Breast epithelium (tissue), 4 donors: ENCODE measurements at regions not wholly inside any gene's neighbourhood (a gene's known extent, or its start where the extent isn't known, plus 50 kb on each side); places are given as distances from the start of the nearest gene placed in this dataset.
"Not testable (repeated sequence)": the region's sequence is repeated elsewhere in the genome, so short reads cannot be mapped to it uniquely, and the experiment has no call there.

Experiments
- DNase-seq, 2 donors: peaks; one replicate each; pipeline ENCODE4 v3.0.0-alpha.2; 2019; ENCODE audit warnings: low spot score in 2 of 2
- H3K27ac ChIP-seq, 2 donors: fragments of 200-600 bp; sonication (generic) in 1 of 2; one replicate each; pipeline ENCODE4 v1.5.1; 2016 to 2019; ENCODE audit warnings: mild to moderate bottlenecking in 1 of 2
- H3K27me3 ChIP-seq, 2 donors: fragments of 200-600 bp; sonication (generic) in 1 of 2; one replicate each; pipeline versions ENCODE4 v1.5.1 to v1.6.0; 2017 to 2019; ENCODE audit warnings: control low read depth in 1 of 2, mild to moderate bottlenecking in 1 of 2
- H3K36me3 ChIP-seq: fragments of 200-600 bp; one replicate; pipeline ENCODE4 v1.5.1; 2019
- H3K4me1 ChIP-seq, 2 donors: fragments of 200-600 bp; sonication (generic); one replicate each; pipeline ENCODE4 v1.5.1; 2016 to 2019; ENCODE audit warnings: control low read depth in 1 of 2
- H3K4me3 ChIP-seq, 3 donors: fragments of 200-600 bp; sonication (generic); 1 replicate in 2 of 3; 2 replicates in 1 of 3; pipeline ENCODE4 v1.5.1; 2016 to 2019; ENCODE audit warnings: mild to moderate bottlenecking in 3 of 3, moderate library complexity in 2 of 3
- H3K9me3 ChIP-seq, 2 donors: fragments of 200-600 bp; sonication (generic) in 1 of 2; one replicate each; pipeline ENCODE4 v1.5.1; 2016 to 2019; ENCODE audit warnings: control low read depth in 1 of 2
- CTCF ChIP-seq, 3 donors: fragments of 450-650 bp; IDR thresholded peaks; one replicate each; pipeline ENCODE4 v1.5.1; 2016 to 2017; ENCODE audit warnings: antibody characterized with exemption in 3 of 3, mild to moderate bottlenecking in 3 of 3, moderate library complexity in 3 of 3
- POLR2A ChIP-seq: fragments of 450-650 bp; IDR thresholded peaks from one replicate; pipeline ENCODE4 v1.6.1; 2016; ENCODE audit warnings: antibody characterized with exemption, mild to moderate bottlenecking, moderate library complexity
- POLR2AphosphoS5 ChIP-seq, 3 donors: sonication (generic); formaldehyde crosslinking; IDR thresholded peaks; one replicate each; pipeline ENCODE4 v1.6.1; 2017; ENCODE audit warnings: antibody characterized with exemption in 3 of 3
- intact Hi-C: fragments of 100-400 bp; cut with DNase I; formaldehyde crosslinking; loops from one replicate; pipeline ENCODE4 v1.15.1; 2023; ENCODE audit warnings: low total_unique reads

- DNase-seq, result no peak
- no peaks in the 10 kb centered on the region for H3K36me3 ChIP-seq
- H3K4me1 ChIP-seq, result no peaks in the 10 kb centered on the region
- no peaks in the 10 kb centered on the region for H3K9me3 ChIP-seq
- no peaks in the 10 kb centered on the region for H3K27me3 ChIP-seq
- intact Hi-C loops, result no loop called here
- TF ChIP-seq CTCF (IDR thresholded peaks at IDR 0.05), result no peak
- TF ChIP-seq POLR2A, result no peak
- TF ChIP-seq POLR2AphosphoS5 (IDR thresholded peaks at IDR 0.05), result no peak
- H3K4me3 ChIP-seq, result no peak overlapping the region
- no peak overlapping the region for H3K27ac ChIP-seq
These were observed 55.0 kb downstream of the OXSM start for GRCh38 chr3:25844891-25845290.

- Histone ChIP-seq H3K9me3 (no peaks in the 10 kb centered on the region), H3K36me3 (no peaks in the 10 kb centered on the region), H3K27me3 (no peaks in the 10 kb centered on the region), H3K4me3 (no peak overlapping the region), H3K4me1 (no peaks in the 10 kb centered on the region), H3K27ac (no peak overlapping the region)
- intact Hi-C loops, result no loop called here
- TF ChIP-seq POLR2AphosphoS5 (IDR thresholded peaks at IDR 0.05) (no peak), CTCF (IDR thresholded peaks at IDR 0.05) (no peak), POLR2A (no peak)
- DNase-seq, result no peak
These were observed 56.4 kb downstream of the OXSM start for GRCh38 chr3:25846282-25846681.

GRCh38 chr3:25849091-25849490 is 59.2 kb downstream of the OXSM start:
- intact Hi-C loops, result no loop called here

GRCh38 chr3:25849641-25850385 is 59.9 kb downstream of the OXSM start:
- Histone ChIP-seq H3K4me3 (no peak overlapping the region), H3K4me1 (no peaks in the 10 kb centered on the region), H3K36me3 (no peaks in the 10 kb centered on the region), H3K27ac (no peak overlapping the region), H3K9me3 (no peaks in the 10 kb centered on the region), H3K27me3 (no peaks in the 10 kb centered on the region)
- intact Hi-C loops, result no loop called here
- TF ChIP-seq CTCF (IDR thresholded peaks at IDR 0.05), result no peak
- no peak for TF ChIP-seq POLR2AphosphoS5 (IDR thresholded peaks at IDR 0.05)
- TF ChIP-seq POLR2A, result no peak
- DNase-seq, result no peak

More at GRCh38 chr3:25849091-25849490, 59.2 kb downstream of the OXSM start:
- no peak overlapping the region for H3K27ac ChIP-seq
- no peak overlapping the region for H3K4me3 ChIP-seq
- H3K9me3 ChIP-seq, result no peaks in the 10 kb centered on the region
- no peaks in the 10 kb centered on the region for H3K36me3 ChIP-seq
- no peaks in the 10 kb centered on the region for H3K4me1 ChIP-seq
- no peaks in the 10 kb centered on the region for H3K27me3 ChIP-seq
- DNase-seq, result no peak
- TF ChIP-seq CTCF (IDR thresholded peaks at IDR 0.05), result no peak
- no peak for TF ChIP-seq POLR2A
- TF ChIP-seq POLR2AphosphoS5 (IDR thresholded peaks at IDR 0.05), result no peak

GRCh38 chr3:25851693-25852259 is 61.9 kb downstream of the OXSM start:
- H3K36me3 ChIP-seq, DNase-seq, H3K27ac ChIP-seq, H3K9me3 ChIP-seq, intact Hi-C loops, H3K27me3 ChIP-seq, H3K4me3 ChIP-seq, H3K4me1 ChIP-seq: not testable (repeated sequence)
